ENCODE measurements at regions not wholly inside any gene's neighbourhood (a gene's known extent, or its start where the extent isn't known, plus 50 kb on each side); places are given as distances from the start of the nearest gene placed in this dataset.
"Not testable (repeated sequence)": the region's sequence is repeated elsewhere in the genome, so short reads cannot be mapped to it uniquely, and the experiment has no call there.

- not testable (repeated sequence) for TF ChIP-seq ZNF565 (CRISPR knock-in tag; conservative IDR thresholded peaks at IDR 0.05; ENCODE audit: low read depth); ZFP3 (CRISPR knock-in tag; IDR thresholded peaks at IDR 0.05); TSHZ2 (CRISPR knock-in tag; IDR thresholded peaks at IDR 0.05); PPARA (CRISPR knock-in tag; IDR thresholded peaks at IDR 0.05; ENCODE audit: borderline replicate concordance); BACH2 (CRISPR knock-in tag; IDR thresholded peaks at IDR 0.05; ENCODE audit: borderline replicate concordance); ARNTL (CRISPR knock-in tag; IDR thresholded peaks at IDR 0.05; ENCODE audit: borderline replicate concordance, low read depth); PATZ1 (CRISPR knock-in tag; IDR thresholded peaks at IDR 0.05; ENCODE audit: borderline replicate concordance); SNAI2 (CRISPR knock-in tag; IDR thresholded peaks at IDR 0.05); ZFP30 (CRISPR knock-in tag; IDR thresholded peaks at IDR 0.05); POU6F1 (CRISPR knock-in tag; IDR thresholded peaks at IDR 0.05; ENCODE audit: borderline replicate concordance, low read depth); CSDC2 (CRISPR knock-in tag; IDR thresholded peaks at IDR 0.05); RARB (CRISPR knock-in tag; IDR thresholded peaks at IDR 0.05); TCF4 (CRISPR knock-in tag; IDR thresholded peaks at IDR 0.05; ENCODE audit: borderline replicate concordance); CREB5 (CRISPR knock-in tag; IDR thresholded peaks at IDR 0.05; ENCODE audit: low read depth)
Measured at GRCh38 chr22:25331911-25332310, 112.5 kb downstream of the CRYBB2 start.
